ENCODE measurements at regions not wholly inside any gene's neighbourhood (a gene's known extent, or its start where the extent isn't known, plus 50 kb on each side); places are given as distances from the start of the nearest gene placed in this dataset.

DNA sequence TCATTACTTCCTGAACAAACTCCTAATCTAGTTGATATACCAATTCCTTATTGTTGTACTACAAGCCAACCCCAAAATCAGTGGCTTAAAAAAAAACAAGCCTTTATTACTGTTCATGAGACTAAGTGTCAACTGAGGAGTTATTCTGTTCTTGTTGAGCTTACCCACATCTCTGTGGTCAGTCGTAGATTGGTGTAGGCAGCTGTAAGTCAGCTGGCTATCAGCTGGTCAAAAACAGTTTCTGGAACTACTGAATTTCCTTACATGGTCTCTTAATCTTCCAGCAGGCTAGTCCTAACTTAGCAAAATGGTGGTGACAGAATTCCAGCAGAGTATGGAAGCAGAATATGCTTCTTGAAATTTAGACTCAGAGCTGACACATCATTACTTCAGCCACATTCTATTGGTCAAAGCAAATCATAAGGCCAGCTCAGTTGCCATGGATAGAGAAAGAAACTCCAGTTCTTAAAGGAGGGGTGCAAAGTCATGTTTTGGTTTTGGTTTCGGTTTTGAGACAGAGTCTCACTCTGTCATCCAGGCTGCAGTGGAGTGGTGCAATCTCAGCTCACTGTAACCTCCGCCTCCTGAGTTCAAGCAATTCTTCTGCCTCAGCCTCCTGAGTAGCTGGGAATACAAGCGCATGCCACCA lies 386.1 kb upstream of the MPDZ start:
- TF ChIP-seq, protein P1, sequence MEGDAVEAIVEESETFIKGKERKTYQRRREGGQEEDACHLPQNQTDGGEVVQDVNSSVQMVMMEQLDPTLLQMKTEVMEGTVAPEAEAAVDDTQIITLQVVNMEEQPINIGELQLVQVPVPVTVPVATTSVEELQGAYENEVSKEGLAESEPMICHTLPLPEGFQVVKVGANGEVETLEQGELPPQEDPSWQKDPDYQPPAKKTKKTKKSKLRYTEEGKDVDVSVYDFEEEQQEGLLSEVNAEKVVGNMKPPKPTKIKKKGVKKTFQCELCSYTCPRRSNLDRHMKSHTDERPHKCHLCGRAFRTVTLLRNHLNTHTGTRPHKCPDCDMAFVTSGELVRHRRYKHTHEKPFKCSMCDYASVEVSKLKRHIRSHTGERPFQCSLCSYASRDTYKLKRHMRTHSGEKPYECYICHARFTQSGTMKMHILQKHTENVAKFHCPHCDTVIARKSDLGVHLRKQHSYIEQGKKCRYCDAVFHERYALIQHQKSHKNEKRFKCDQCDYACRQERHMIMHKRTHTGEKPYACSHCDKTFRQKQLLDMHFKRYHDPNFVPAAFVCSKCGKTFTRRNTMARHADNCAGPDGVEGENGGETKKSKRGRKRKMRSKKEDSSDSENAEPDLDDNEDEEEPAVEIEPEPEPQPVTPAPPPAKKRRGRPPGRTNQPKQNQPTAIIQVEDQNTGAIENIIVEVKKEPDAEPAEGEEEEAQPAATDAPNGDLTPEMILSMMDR (conservative IDR thresholded peaks at IDR 0.05; ENCODE audit: low read depth in 2 of 2) = no peak
- no peak for TF ChIP-seq CREB1 (CRISPR knock-in tag; IDR thresholded peaks at IDR 0.05; ENCODE audit: low read depth)
- TF ChIP-seq EZH2phosphoT487 (IDR thresholded peaks at IDR 0.05; ENCODE audit: unreplicated experiment) = no peak
- TF ChIP-seq POLR2AphosphoS5 (IDR thresholded peaks at IDR 0.05; ENCODE audit: low read depth) = no peak
- TF ChIP-seq EZH2 (IDR thresholded peaks at IDR 0.05; ENCODE audit: low read depth, unreplicated experiment) = no peak
- TF ChIP-seq JUNB (IDR thresholded peaks at IDR 0.05; ENCODE audit: unreplicated experiment) = no peak
- no peak for TF ChIP-seq ZNF114 (CRISPR knock-in tag; IDR thresholded peaks at IDR 0.05)
- no peak for TF ChIP-seq ZNF331 (CRISPR knock-in tag; IDR thresholded peaks at IDR 0.05; ENCODE audit: low read depth)
- TF ChIP-seq, protein P2, sequence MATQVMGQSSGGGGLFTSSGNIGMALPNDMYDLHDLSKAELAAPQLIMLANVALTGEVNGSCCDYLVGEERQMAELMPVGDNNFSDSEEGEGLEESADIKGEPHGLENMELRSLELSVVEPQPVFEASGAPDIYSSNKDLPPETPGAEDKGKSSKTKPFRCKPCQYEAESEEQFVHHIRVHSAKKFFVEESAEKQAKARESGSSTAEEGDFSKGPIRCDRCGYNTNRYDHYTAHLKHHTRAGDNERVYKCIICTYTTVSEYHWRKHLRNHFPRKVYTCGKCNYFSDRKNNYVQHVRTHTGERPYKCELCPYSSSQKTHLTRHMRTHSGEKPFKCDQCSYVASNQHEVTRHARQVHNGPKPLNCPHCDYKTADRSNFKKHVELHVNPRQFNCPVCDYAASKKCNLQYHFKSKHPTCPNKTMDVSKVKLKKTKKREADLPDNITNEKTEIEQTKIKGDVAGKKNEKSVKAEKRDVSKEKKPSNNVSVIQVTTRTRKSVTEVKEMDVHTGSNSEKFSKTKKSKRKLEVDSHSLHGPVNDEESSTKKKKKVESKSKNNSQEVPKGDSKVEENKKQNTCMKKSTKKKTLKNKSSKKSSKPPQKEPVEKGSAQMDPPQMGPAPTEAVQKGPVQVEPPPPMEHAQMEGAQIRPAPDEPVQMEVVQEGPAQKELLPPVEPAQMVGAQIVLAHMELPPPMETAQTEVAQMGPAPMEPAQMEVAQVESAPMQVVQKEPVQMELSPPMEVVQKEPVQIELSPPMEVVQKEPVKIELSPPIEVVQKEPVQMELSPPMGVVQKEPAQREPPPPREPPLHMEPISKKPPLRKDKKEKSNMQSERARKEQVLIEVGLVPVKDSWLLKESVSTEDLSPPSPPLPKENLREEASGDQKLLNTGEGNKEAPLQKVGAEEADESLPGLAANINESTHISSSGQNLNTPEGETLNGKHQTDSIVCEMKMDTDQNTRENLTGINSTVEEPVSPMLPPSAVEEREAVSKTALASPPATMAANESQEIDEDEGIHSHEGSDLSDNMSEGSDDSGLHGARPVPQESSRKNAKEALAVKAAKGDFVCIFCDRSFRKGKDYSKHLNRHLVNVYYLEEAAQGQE (IDR thresholded peaks at IDR 0.05; ENCODE audit: unreplicated experiment) = no peak
- no peak for TF ChIP-seq NANOG (IDR thresholded peaks at IDR 0.05; ENCODE audit: borderline replicate concordance)
- TF ChIP-seq, protein P3, sequence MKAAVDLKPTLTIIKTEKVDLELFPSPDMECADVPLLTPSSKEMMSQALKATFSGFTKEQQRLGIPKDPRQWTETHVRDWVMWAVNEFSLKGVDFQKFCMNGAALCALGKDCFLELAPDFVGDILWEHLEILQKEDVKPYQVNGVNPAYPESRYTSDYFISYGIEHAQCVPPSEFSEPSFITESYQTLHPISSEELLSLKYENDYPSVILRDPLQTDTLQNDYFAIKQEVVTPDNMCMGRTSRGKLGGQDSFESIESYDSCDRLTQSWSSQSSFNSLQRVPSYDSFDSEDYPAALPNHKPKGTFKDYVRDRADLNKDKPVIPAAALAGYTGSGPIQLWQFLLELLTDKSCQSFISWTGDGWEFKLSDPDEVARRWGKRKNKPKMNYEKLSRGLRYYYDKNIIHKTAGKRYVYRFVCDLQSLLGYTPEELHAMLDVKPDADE (IDR thresholded peaks at IDR 0.05) = no peak

All from GM23338 (cell line).